Thoracic aorta (tissue), 2 donors: ENCODE measurements at regions not wholly inside any gene's neighbourhood (a gene's known extent, or its start where the extent isn't known, plus 50 kb on each side); places are given as distances from the start of the nearest gene placed in this dataset.

ENCODE experiments used
- ATAC-seq: fragments of 150-250 bp; one replicate; pipeline ENCODE4 v1.8.0; 2017; ENCODE audit warnings: low read depth; ENCODE audit not compliant: insufficient number of reproducible peaks, low FRiP score
- DNase-seq: peaks from one replicate; pipeline ENCODE4 v3.0.0-alpha.2; 2020; ENCODE audit warnings: low spot score
- H3K27ac ChIP-seq, 2 donors: fragments of 200-600 bp; sonication (generic); 1 replicate in 1 of 2; 2 replicates in 1 of 2; pipeline ENCODE4 v1.5.1; 2016; ENCODE audit warnings: mild to moderate bottlenecking in 2 of 2, moderate library complexity in 2 of 2
- H3K27me3 ChIP-seq: fragments of 200-600 bp; sonication (generic); replicated peaks from 2 replicates; pipeline ENCODE4 v1.6.0; 2016; ENCODE audit warnings: mild to moderate bottlenecking; ENCODE audit not compliant: insufficient read depth
- H3K36me3 ChIP-seq: fragments of 200-600 bp; sonication (generic); one replicate; pipeline ENCODE4 v1.5.1; 2016
- H3K4me1 ChIP-seq, 2 donors: fragments of 200-600 bp; sonication (generic); 1 replicate in 1 of 2; 2 replicates in 1 of 2; pipeline versions ENCODE4 v1.5.1 to v1.6.0; 2016; ENCODE audit warnings: low read depth in 2 of 2, mild to moderate bottlenecking in 1 of 2; ENCODE audit not compliant: control insufficient read depth in 1 of 2
- H3K4me3 ChIP-seq: fragments of 200-600 bp; sonication (generic); 2 replicates; pipeline ENCODE4 v1.5.1; 2016; ENCODE audit warnings: mild to moderate bottlenecking
- H3K9me3 ChIP-seq: fragments of 200-600 bp; sonication (generic); 2 replicates; pipeline ENCODE4 v1.5.1; 2016
- TF ChIP-seq, protein P1 (sequence below): fragments of 200-600 bp; sonication (generic); IDR thresholded peaks from one replicate; pipeline ENCODE4 v1.5.1; 2019; ENCODE audit warnings: antibody characterized with exemption

DNA sequence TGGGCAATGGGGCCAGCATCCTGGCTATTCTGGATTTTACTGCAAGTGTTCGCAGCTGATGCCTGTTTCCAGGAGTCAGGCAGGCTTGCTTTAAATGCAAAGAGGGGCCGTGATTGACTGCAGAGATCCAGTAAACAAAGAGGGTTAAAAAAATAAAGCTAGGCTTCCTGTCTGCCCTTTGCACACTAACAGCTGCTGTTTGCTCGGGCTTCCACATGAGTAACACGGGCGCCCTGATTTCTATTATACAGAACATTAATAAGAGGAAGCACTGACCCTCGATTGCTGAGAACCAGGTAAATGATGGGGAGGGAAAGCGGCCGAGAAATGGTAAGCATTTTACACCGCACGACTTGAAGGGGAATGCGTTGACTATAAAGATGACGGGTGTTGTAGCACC lies 254.2 kb upstream of the ZNF507 start:
- no peaks in the 10 kb centered on the region for H3K27me3 ChIP-seq
- no peak overlapping the region for H3K27ac ChIP-seq
- H3K4me1 ChIP-seq, result no peaks in the 10 kb centered on the region
- ATAC-seq (no peak), DNase-seq (no peak)
- H3K9me3 ChIP-seq, result no peaks in the 10 kb centered on the region
- H3K4me3 ChIP-seq, result no peak overlapping the region
- no peaks in the 10 kb centered on the region for H3K36me3 ChIP-seq
- TF ChIP-seq, protein P1, sequence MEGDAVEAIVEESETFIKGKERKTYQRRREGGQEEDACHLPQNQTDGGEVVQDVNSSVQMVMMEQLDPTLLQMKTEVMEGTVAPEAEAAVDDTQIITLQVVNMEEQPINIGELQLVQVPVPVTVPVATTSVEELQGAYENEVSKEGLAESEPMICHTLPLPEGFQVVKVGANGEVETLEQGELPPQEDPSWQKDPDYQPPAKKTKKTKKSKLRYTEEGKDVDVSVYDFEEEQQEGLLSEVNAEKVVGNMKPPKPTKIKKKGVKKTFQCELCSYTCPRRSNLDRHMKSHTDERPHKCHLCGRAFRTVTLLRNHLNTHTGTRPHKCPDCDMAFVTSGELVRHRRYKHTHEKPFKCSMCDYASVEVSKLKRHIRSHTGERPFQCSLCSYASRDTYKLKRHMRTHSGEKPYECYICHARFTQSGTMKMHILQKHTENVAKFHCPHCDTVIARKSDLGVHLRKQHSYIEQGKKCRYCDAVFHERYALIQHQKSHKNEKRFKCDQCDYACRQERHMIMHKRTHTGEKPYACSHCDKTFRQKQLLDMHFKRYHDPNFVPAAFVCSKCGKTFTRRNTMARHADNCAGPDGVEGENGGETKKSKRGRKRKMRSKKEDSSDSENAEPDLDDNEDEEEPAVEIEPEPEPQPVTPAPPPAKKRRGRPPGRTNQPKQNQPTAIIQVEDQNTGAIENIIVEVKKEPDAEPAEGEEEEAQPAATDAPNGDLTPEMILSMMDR, result no peak

GRCh38 chr19:32097011-32097410 lies 248.4 kb upstream of the ZNF507 start:
- no peak for DNase-seq
- H3K4me3 ChIP-seq, result no peak overlapping the region
- no peaks in the 10 kb centered on the region for H3K4me1 ChIP-seq
- ATAC-seq, result no peak
- no peak overlapping the region for H3K27ac ChIP-seq
- TF ChIP-seq, protein P1, result no peak
- no peaks in the 10 kb centered on the region for H3K36me3 ChIP-seq
- no peaks in the 10 kb centered on the region for H3K27me3 ChIP-seq
- H3K9me3 ChIP-seq, result no peaks in the 10 kb centered on the region

GRCh38 chr19:32097620-32098019 lies 247.8 kb upstream of the ZNF507 start:
- no peaks in the 10 kb centered on the region for H3K27me3 ChIP-seq
- H3K4me1 ChIP-seq, result no peaks in the 10 kb centered on the region
- no peak overlapping the region for H3K27ac ChIP-seq
- H3K36me3 ChIP-seq, result no peaks in the 10 kb centered on the region
- TF ChIP-seq, protein P1, result no peak
- H3K9me3 ChIP-seq, result no peaks in the 10 kb centered on the region
- ATAC-seq, result no peak
- no peak overlapping the region for H3K4me3 ChIP-seq
- no peak for DNase-seq

DNA sequence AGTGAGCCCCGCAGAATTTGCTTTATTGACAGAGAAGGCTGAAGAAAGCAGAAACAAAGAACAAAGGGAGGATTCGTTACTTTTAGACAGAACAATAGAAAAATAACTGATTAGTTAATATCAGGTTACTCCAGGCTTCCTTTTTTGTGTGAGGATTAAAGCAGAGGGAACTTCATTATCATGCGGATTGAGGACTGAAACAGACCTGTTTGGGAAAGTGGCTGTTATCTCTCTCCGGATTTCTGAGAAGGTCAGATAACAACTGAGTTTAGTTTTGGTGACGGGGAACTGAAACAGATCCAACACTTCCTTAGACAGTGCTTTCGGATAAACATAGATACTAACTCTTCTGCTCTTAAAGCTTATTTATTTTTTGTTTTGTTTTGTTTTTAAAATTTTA lies 246.4 kb upstream of the ZNF507 start:
- H3K9me3 ChIP-seq, result no peaks in the 10 kb centered on the region
- TF ChIP-seq, protein P1, result no peak
- DNase-seq, result no peak

DNA sequence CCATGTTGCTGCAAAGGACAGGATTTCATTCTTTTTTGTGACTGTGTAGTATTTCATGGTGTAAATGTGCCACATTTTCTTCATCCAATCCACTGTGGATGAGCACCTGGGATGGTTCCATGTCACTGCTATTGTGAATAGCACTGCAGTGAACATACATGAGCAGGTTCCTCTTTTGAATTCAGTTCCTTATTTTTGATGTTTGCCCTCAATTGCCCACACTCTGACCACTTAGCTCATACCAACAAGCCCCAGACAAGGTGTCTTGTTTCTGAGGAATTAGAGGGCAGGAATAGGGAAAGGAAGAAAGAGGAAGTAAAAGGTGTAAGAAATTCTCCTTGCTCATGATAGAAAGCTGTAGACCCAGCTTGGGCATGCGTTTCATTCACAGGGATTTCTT lies 244.2 kb upstream of the ZNF507 start:
- no peak for DNase-seq
- Histone ChIP-seq H3K4me3 (no peak overlapping the region), H3K9me3 (no peaks in the 10 kb centered on the region), H3K27me3 (no peaks in the 10 kb centered on the region), H3K27ac (no peak overlapping the region), H3K4me1 (no peaks in the 10 kb centered on the region), H3K36me3 (no peaks in the 10 kb centered on the region)
- no peak for ATAC-seq
- TF ChIP-seq, protein P1, result no peak

More for the DNA sequence above, 246.4 kb upstream of the ZNF507 start:
- no peaks in the 10 kb centered on the region for H3K27me3 ChIP-seq
- no peaks in the 10 kb centered on the region for H3K36me3 ChIP-seq
- no peaks in the 10 kb centered on the region for H3K4me1 ChIP-seq
- no peak overlapping the region for H3K27ac ChIP-seq
- H3K4me3 ChIP-seq, result no peak overlapping the region
- no peak for ATAC-seq
